Smooth muscle cell (in vitro differentiated cells): ENCODE measurements at regions not wholly inside any gene's neighbourhood (a gene's known extent, or its start where the extent isn't known, plus 50 kb on each side); places are given as distances from the start of the nearest gene placed in this dataset.

ENCODE experiments used
- DNase-seq: peaks from one replicate; lab custom pipeline; 2025; ENCODE audit not compliant: unreplicated experiment; lab: John Stamatoyannopoulos, UW
- H2AFZ ChIP-seq: fragments of 200-600 bp; sonication (generic); 2 replicates; pipeline ENCODE4 v1.6.0; 2016; ENCODE audit warnings: antibody characterized with exemption, low read depth, mild to moderate bottlenecking
- H3F3A ChIP-seq: fragments of 200-600 bp; sonication (generic); 2 replicates; pipeline ENCODE4 v1.6.0; 2017; ENCODE audit warnings: antibody characterized with exemption, low read depth
- H3K27ac ChIP-seq: fragments of 200-600 bp; sonication (generic); 2 replicates; pipeline ENCODE4 v1.5.1; 2016; ENCODE audit warnings: low read depth, mild to moderate bottlenecking
- H3K27me3 ChIP-seq: fragments of 200-600 bp; sonication (generic); 2 replicates; pipeline ENCODE4 v1.6.1; 2016; ENCODE audit warnings: low read depth, mild to moderate bottlenecking
- H3K36me3 ChIP-seq: fragments of 200-600 bp; sonication (generic); 2 replicates; pipeline ENCODE4 v1.5.1; 2016; ENCODE audit warnings: low read depth
- H3K4me1 ChIP-seq: fragments of 200-600 bp; sonication (generic); 2 replicates; pipeline ENCODE4 v1.5.1; 2016; ENCODE audit warnings: low read depth
- H3K4me2 ChIP-seq: fragments of 200-600 bp; sonication (generic); 2 replicates; pipeline ENCODE4 v1.6.0; 2016; ENCODE audit warnings: mild to moderate bottlenecking
- H3K4me3 ChIP-seq: fragments of 200-600 bp; sonication (generic); 2 replicates; pipeline ENCODE4 v1.5.1; 2016; ENCODE audit warnings: mild to moderate bottlenecking
- H3K79me2 ChIP-seq: fragments of 200-600 bp; sonication (generic); 2 replicates; pipeline ENCODE4 v1.6.0; 2016; ENCODE audit warnings: low read depth, mild to moderate bottlenecking
- H3K9ac ChIP-seq: fragments of 200-600 bp; sonication (generic); 2 replicates; pipeline ENCODE4 v1.6.0; 2016; ENCODE audit warnings: low read depth
- H3K9me3 ChIP-seq: fragments of 200-600 bp; sonication (generic); replicated peaks from 2 replicates; pipeline ENCODE4 v1.5.1; 2016; ENCODE audit warnings: low read depth
- H4K20me1 ChIP-seq: fragments of 200-600 bp; sonication (generic); 2 replicates; pipeline ENCODE4 v1.6.0; 2016; ENCODE audit warnings: low read depth
- CTCF ChIP-seq: fragments of 200-600 bp; sonication (generic); IDR thresholded peaks from 2 replicates; pipeline ENCODE4 v1.5.1; 2017; ENCODE audit warnings: borderline replicate concordance, mild to moderate bottlenecking, antibody characterized with exemption; ENCODE audit not compliant: insufficient read depth, poor library complexity, severe bottlenecking
- WGBS: methylation state at CpG from one replicate; pipeline ENCODE4 v1.1.7; 2016; ENCODE audit warnings: low lambda C conversion rate; 5-methylcytosine and 5-hydroxymethylcytosine counted together

DNA sequence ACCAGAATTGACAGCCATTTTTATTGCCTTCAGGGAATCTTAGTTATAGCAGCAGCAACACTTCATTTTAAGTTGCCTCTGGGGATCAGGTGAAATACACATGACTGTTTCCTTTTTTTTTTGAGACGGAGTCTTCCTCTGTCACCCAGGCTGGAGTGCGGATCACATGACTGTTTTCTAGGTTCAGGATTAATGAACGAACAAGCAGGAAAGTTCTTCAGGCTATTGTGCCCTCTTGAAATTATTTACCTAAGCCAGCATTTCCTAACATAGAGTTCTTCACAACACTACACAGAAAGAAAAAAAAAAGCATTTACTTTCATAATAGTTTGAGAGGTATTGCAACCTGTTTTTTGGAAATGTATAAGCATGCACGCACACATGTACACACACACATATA is 2032.8 kb downstream of the PCDH7 start:
- H3K9ac ChIP-seq = no peak overlapping the region
- H4K20me1 ChIP-seq = no peaks in the 10 kb centered on the region
- H2AFZ ChIP-seq = no peak overlapping the region
- no peaks in the 10 kb centered on the region for H3K27me3 ChIP-seq
- no peak overlapping the region for H3K4me2 ChIP-seq
- H3K4me3 ChIP-seq = no peak overlapping the region
- H3K9me3 ChIP-seq = no peaks in the 10 kb centered on the region
- no peak overlapping the region for H3K27ac ChIP-seq
- H3K79me2 ChIP-seq = no peaks in the 10 kb centered on the region
- no peaks in the 10 kb centered on the region for H3K36me3 ChIP-seq
- TF ChIP-seq CTCF = no peak
- H3K4me1 ChIP-seq = no peaks in the 10 kb centered on the region
- DNase-seq = no peak
- no peaks in the 10 kb centered on the region for H3F3A ChIP-seq
- 91% methylated on average over 4 of the region's 4 CpGs for WGBS

GRCh38 chr4:32768664-32769389 is 2048.7 kb downstream of the PCDH7 start:
- no peak overlapping the region for H3K9ac ChIP-seq
- no peak for TF ChIP-seq CTCF
- no peak overlapping the region for H3K4me3 ChIP-seq
- H3K4me2 ChIP-seq = no peak overlapping the region
- no peaks in the 10 kb centered on the region for H3F3A ChIP-seq
- H2AFZ ChIP-seq = no peak overlapping the region
- H3K27me3 ChIP-seq = no peaks in the 10 kb centered on the region
- no peaks in the 10 kb centered on the region for H4K20me1 ChIP-seq
- H3K9me3 ChIP-seq = no peaks in the 10 kb centered on the region
- no peak overlapping the region for H3K27ac ChIP-seq
- no peaks in the 10 kb centered on the region for H3K79me2 ChIP-seq
- no peak for DNase-seq
- no peaks in the 10 kb centered on the region for H3K4me1 ChIP-seq
- WGBS = 96% methylated on average over 2 of the region's 2 CpGs
- no peaks in the 10 kb centered on the region for H3K36me3 ChIP-seq

DNA sequence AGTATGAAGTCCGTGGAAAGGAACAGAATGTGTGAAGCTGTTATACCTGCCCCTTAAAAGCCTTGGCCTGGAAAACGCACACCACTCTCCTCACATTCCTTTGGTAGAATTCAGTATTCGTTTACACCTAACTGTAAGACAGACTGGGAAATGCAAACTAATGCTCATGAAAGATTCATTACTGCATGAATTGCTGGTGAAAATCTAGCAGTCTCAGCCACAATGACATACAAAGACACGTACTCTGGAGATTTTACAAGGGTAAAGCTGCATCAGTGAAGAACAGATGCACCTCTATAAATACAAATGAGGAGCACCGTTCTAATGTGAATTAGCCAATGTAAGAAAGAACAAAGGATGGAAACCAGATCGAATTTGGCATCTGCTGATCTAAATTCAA is 2051.3 kb downstream of the PCDH7 start:
- Histone ChIP-seq H3K27ac (no peak overlapping the region), H3K4me2 (no peak overlapping the region), H3K27me3 (no peaks in the 10 kb centered on the region), H3K9me3 (no peaks in the 10 kb centered on the region), H3K9ac (no peak overlapping the region), H3F3A (no peaks in the 10 kb centered on the region), H3K36me3 (no peaks in the 10 kb centered on the region), H3K4me3 (no peak overlapping the region), H2AFZ (no peak overlapping the region), H4K20me1 (no peaks in the 10 kb centered on the region), H3K79me2 (no peaks in the 10 kb centered on the region), H3K4me1 (no peaks in the 10 kb centered on the region)
- 72% methylated on average over 6 of the region's 6 CpGs for WGBS
- no peak for TF ChIP-seq CTCF
- DNase-seq = no peak

GRCh38 chr4:32775049-32775448 is 2054.9 kb downstream of the PCDH7 start:
- Histone ChIP-seq H3K4me2 (no peak overlapping the region), H3K79me2 (no peaks in the 10 kb centered on the region), H3K36me3 (no peaks in the 10 kb centered on the region), H3K27me3 (no peaks in the 10 kb centered on the region), H4K20me1 (no peaks in the 10 kb centered on the region), H3K4me1 (no peaks in the 10 kb centered on the region), H3K27ac (no peak overlapping the region), H3K4me3 (no peak overlapping the region), H3F3A (no peaks in the 10 kb centered on the region), H2AFZ (no peak overlapping the region), H3K9ac (no peak overlapping the region), H3K9me3 (no peaks in the 10 kb centered on the region)
- WGBS = 57% methylated on average over 5 of the region's 5 CpGs
- no peak for DNase-seq
- TF ChIP-seq CTCF = peak; percentile 23
